ENCODE measurements at regions not wholly inside any gene's neighbourhood (a gene's known extent, or its start where the extent isn't known, plus 50 kb on each side); places are given as distances from the start of the nearest gene placed in this dataset.
"Not testable (repeated sequence)": the region's sequence is repeated elsewhere in the genome, so short reads cannot be mapped to it uniquely, and the experiment has no call there.

DNA sequence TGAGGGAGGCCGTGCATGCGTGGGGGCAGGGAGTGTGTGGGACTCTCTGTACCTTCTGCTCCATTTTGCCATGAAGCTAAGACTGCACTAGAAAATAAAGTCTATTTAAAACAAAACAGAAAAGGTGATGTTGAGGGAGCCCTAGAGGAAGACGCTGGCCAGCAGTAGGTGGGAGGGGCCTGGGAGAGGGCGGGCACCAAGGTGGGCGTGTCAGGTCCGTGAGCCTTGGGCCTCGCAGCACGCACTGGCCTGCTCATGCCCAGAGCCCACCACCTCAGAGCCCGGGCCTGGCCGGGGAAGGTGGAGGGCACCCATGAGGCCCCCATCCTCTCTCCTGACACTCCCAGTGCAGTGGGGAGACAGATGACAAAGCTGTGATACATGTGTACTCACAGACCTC lies 5408.3 kb upstream of the TPTE start:
- not testable (repeated sequence) for H3K4me2 ChIP-seq (ENCODE audit: extremely low read depth, insufficient read depth, low read length); H3K9me3 ChIP-seq (ENCODE audit: control insufficient read depth, insufficient read depth, low read depth, low read length); H3K27ac ChIP-seq (ENCODE audit: insufficient read depth, low read length); H3K9ac ChIP-seq (ENCODE audit: insufficient read depth, low read length); H3K36me3 ChIP-seq (ENCODE audit: control insufficient read depth, insufficient read depth, low read length); H3K79me2 ChIP-seq (ENCODE audit: control insufficient read depth, insufficient read depth, low read length); H3K27me3 ChIP-seq (ENCODE audit: control insufficient read depth, insufficient read depth, low read length); H2AFZ ChIP-seq (ENCODE audit: low read length); DNase-seq (ENCODE audit: low read depth in 2 of 2); H3K4me1 ChIP-seq (ENCODE audit: control insufficient read depth, extremely low read depth, insufficient read depth, low read length); H3K4me3 ChIP-seq (replicated peaks in 1 of 4; ENCODE audit: control extremely low read depth in 1 of 4, insufficient read depth in 1 of 4, low read depth in 3 of 4, low read length in 4 of 4); H4K20me1 ChIP-seq (ENCODE audit: control insufficient read depth, extremely low read depth, insufficient read depth, low read length)

DNA sequence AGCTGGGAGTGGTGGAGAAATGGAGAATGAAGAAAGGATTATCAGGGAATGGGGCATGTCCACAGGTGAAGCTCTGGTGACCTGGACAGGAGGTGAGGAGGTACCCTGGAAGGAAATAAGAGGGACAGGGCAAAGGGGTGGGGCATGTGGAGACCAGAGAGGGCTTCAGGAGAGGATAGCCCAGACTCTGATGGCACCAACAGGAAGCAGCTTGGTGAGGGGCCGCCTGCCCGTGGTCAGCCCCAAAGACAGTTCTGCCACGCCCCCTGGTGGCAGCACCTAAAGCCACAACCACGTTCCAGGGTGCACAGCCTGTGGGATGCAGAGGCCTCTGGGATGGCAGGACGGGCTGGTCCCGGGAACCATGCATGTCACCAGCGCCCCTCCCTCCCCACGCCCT lies 5406.9 kb upstream of the TPTE start:
- H3K4me3 ChIP-seq (replicated peaks in 1 of 4; ENCODE audit: control extremely low read depth in 1 of 4, insufficient read depth in 1 of 4, low read depth in 3 of 4, low read length in 4 of 4); H3K9me3 ChIP-seq (ENCODE audit: control insufficient read depth, insufficient read depth, low read depth, low read length); H4K20me1 ChIP-seq (ENCODE audit: control insufficient read depth, extremely low read depth, insufficient read depth, low read length); H3K4me1 ChIP-seq (ENCODE audit: control insufficient read depth, extremely low read depth, insufficient read depth, low read length); H3K27ac ChIP-seq (ENCODE audit: insufficient read depth, low read length); H3K36me3 ChIP-seq (ENCODE audit: control insufficient read depth, insufficient read depth, low read length); H3K79me2 ChIP-seq (ENCODE audit: control insufficient read depth, insufficient read depth, low read length); H3K27me3 ChIP-seq (ENCODE audit: control insufficient read depth, insufficient read depth, low read length); H3K9ac ChIP-seq (ENCODE audit: insufficient read depth, low read length); DNase-seq (ENCODE audit: low read depth in 2 of 2); H2AFZ ChIP-seq (ENCODE audit: low read length); H3K4me2 ChIP-seq (ENCODE audit: extremely low read depth, insufficient read depth, low read length): not testable (repeated sequence)

DNA sequence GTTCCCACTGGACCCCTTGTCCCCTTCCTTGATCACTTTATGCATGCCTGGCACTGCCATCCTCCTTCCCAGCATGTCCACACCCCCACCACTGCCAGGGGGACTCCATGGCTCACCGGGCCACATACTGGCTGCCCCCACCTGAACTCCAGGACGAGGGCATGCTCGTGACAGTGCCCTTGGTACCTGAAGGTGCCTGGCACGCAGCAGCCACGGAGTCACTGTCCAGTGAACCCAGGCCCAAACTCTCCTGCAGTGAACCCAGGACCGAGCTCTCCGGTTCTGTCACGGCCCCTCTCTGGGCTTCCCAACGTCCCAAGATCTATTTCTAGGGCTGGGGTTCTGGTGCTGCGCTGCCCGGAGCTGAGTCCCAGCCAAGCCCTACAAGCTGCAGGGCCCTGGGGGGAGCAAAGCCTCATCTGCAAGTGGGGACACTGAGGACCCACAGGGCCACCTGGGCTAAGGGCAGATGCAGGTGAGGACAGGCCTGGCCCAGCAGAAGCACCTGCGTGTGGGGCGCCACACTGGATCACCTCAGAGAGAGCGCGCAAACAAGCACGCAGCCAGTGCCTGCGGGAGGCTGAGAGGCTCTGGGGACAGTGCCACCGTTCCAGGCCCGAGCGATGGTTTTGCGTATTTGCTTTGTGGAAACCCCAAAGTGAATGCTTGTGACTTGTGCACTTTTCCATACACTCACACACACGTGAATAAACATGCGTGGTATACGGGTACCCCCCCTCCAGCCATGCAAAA lies 5406.3 kb upstream of the TPTE start:
- not testable (repeated sequence) for H3K27me3 ChIP-seq (ENCODE audit: control insufficient read depth, insufficient read depth, low read length); H3K27ac ChIP-seq (ENCODE audit: insufficient read depth, low read length); DNase-seq (ENCODE audit: low read depth in 2 of 2); H3K79me2 ChIP-seq (ENCODE audit: control insufficient read depth, insufficient read depth, low read length); H3K4me1 ChIP-seq (ENCODE audit: control insufficient read depth, extremely low read depth, insufficient read depth, low read length); H3K9me3 ChIP-seq (ENCODE audit: control insufficient read depth, insufficient read depth, low read depth, low read length); H2AFZ ChIP-seq (ENCODE audit: low read length); H3K36me3 ChIP-seq (ENCODE audit: control insufficient read depth, insufficient read depth, low read length); H3K9ac ChIP-seq (ENCODE audit: insufficient read depth, low read length); H3K4me3 ChIP-seq (replicated peaks in 1 of 4; ENCODE audit: control extremely low read depth in 1 of 4, insufficient read depth in 1 of 4, low read depth in 3 of 4, low read length in 4 of 4); H3K4me2 ChIP-seq (ENCODE audit: extremely low read depth, insufficient read depth, low read length); H4K20me1 ChIP-seq (ENCODE audit: control insufficient read depth, extremely low read depth, insufficient read depth, low read length)

DNA sequence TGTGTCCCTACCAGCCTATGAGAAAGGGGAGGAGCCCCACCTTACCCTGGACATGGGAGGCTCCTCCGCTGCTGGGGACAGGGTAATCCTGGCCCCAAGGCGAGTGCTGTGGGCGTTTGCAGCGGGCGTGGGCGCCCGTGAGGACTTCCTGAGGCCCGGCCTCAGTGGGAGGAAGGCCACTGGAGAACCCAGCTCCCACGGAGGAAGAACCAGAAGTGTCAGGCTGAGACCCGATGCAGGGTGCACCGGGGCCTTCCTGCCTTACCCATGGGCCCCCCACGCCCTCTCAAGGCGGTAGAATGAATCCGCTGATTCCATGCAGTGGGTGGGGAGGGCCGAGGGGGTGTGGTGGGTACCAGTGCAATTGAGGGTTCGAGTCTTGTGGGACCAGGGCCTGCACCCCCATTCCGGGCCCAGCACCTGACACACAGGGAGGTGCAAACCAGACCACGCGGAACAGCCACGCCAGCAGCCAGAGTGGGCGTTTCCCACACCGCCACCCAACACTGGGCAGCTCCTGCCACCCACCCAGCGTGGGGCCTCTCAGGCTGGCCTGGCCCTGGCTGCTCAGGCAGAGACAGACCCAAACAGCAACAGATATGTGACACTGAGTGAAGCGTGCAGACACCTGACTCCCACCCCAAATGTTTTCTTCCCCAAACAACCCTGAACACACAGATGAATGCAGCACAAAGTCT lies 5405.6 kb upstream of the TPTE start:
- H3K4me2 ChIP-seq (ENCODE audit: extremely low read depth, insufficient read depth, low read length); H3K4me1 ChIP-seq (ENCODE audit: control insufficient read depth, extremely low read depth, insufficient read depth, low read length); H3K27me3 ChIP-seq (ENCODE audit: control insufficient read depth, insufficient read depth, low read length); H3K4me3 ChIP-seq (replicated peaks in 1 of 4; ENCODE audit: control extremely low read depth in 1 of 4, insufficient read depth in 1 of 4, low read depth in 3 of 4, low read length in 4 of 4); DNase-seq (ENCODE audit: low read depth in 2 of 2); H3K9ac ChIP-seq (ENCODE audit: insufficient read depth, low read length); H4K20me1 ChIP-seq (ENCODE audit: control insufficient read depth, extremely low read depth, insufficient read depth, low read length); H3K79me2 ChIP-seq (ENCODE audit: control insufficient read depth, insufficient read depth, low read length); H3K36me3 ChIP-seq (ENCODE audit: control insufficient read depth, insufficient read depth, low read length); H3K9me3 ChIP-seq (ENCODE audit: control insufficient read depth, insufficient read depth, low read depth, low read length); H3K27ac ChIP-seq (ENCODE audit: insufficient read depth, low read length); H2AFZ ChIP-seq (ENCODE audit: low read length): not testable (repeated sequence)

DNA sequence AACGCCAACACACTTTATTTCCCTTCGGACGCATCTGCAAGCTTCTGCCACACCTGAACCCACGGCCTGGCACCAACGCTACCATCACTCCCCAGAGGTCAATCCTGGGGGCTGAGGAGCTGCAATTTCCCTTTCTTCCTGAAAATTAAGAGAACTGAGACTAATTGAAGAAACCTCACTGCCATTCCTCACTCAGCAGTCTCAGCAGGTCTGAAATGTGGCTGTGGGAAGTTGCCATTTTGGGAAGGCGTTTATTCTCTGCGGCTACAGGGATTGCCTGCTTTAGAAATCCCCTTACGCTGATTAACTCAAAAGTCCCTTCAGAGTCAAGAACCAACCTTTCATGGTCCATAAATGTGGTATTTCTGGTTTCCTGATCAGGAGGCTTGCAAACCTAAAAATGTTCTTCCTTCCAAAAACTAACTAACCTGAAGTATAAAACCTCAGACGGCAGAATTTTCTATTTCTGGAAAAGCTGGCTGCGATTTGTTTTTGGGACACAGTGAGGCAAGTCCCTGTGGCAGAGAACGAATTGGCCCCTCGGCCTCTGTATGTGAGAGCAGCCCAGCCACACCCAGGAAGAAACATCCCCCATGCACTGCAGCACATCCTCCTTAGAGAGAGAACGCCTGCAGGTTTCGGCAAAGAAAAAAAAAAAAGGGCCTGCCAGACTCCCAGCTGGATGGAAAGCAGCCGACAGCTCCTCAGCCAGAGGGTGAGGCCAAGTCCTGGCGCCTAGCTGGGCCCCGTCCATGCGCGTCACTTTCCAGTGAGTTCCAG lies 5404.8 kb upstream of the TPTE start:
- DNase-seq (ENCODE audit: low read depth in 2 of 2); H3K27ac ChIP-seq (ENCODE audit: insufficient read depth, low read length); H3K9me3 ChIP-seq (ENCODE audit: control insufficient read depth, insufficient read depth, low read depth, low read length); H3K9ac ChIP-seq (ENCODE audit: insufficient read depth, low read length); H2AFZ ChIP-seq (ENCODE audit: low read length); H3K4me1 ChIP-seq (ENCODE audit: control insufficient read depth, extremely low read depth, insufficient read depth, low read length); H3K36me3 ChIP-seq (ENCODE audit: control insufficient read depth, insufficient read depth, low read length); H3K4me3 ChIP-seq (replicated peaks in 1 of 4; ENCODE audit: control extremely low read depth in 1 of 4, insufficient read depth in 1 of 4, low read depth in 3 of 4, low read length in 4 of 4); H3K27me3 ChIP-seq (ENCODE audit: control insufficient read depth, insufficient read depth, low read length); H3K79me2 ChIP-seq (ENCODE audit: control insufficient read depth, insufficient read depth, low read length); H4K20me1 ChIP-seq (ENCODE audit: control insufficient read depth, extremely low read depth, insufficient read depth, low read length); H3K4me2 ChIP-seq (ENCODE audit: extremely low read depth, insufficient read depth, low read length): not testable (repeated sequence)

DNA sequence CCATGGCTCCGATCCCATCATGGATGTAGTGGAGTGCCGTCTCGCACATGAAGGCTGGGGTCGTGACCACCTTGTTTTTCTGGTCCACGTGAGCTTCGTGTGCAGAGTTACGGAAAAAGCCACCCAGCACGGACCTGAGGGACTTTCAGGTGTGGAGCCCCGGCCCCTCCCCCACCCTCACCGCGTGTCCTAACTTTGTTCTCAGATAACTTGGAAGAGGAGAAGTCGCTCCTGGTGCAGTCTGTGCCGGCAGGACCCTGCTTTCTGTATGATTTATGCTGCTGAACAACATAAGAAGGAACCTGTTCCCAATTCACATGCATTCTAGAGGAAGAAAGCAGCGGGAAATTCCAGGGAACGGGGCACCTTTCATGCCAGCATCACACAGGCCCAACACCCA lies 5404.2 kb upstream of the TPTE start:
- H4K20me1 ChIP-seq (ENCODE audit: control insufficient read depth, extremely low read depth, insufficient read depth, low read length); H3K4me3 ChIP-seq (replicated peaks in 1 of 4; ENCODE audit: control extremely low read depth in 1 of 4, insufficient read depth in 1 of 4, low read depth in 3 of 4, low read length in 4 of 4); H3K36me3 ChIP-seq (ENCODE audit: control insufficient read depth, insufficient read depth, low read length); H3K9me3 ChIP-seq (ENCODE audit: control insufficient read depth, insufficient read depth, low read depth, low read length); H3K4me2 ChIP-seq (ENCODE audit: extremely low read depth, insufficient read depth, low read length); H3K27me3 ChIP-seq (ENCODE audit: control insufficient read depth, insufficient read depth, low read length); H3K79me2 ChIP-seq (ENCODE audit: control insufficient read depth, insufficient read depth, low read length); H2AFZ ChIP-seq (ENCODE audit: low read length); DNase-seq (ENCODE audit: low read depth in 2 of 2); H3K27ac ChIP-seq (ENCODE audit: insufficient read depth, low read length); H3K4me1 ChIP-seq (ENCODE audit: control insufficient read depth, extremely low read depth, insufficient read depth, low read length); H3K9ac ChIP-seq (ENCODE audit: insufficient read depth, low read length): not testable (repeated sequence)
